ENCODE measurements at regions not wholly inside any gene's neighbourhood (a gene's known extent, or its start where the extent isn't known, plus 50 kb on each side); places are given as distances from the start of the nearest gene placed in this dataset.

DNA sequence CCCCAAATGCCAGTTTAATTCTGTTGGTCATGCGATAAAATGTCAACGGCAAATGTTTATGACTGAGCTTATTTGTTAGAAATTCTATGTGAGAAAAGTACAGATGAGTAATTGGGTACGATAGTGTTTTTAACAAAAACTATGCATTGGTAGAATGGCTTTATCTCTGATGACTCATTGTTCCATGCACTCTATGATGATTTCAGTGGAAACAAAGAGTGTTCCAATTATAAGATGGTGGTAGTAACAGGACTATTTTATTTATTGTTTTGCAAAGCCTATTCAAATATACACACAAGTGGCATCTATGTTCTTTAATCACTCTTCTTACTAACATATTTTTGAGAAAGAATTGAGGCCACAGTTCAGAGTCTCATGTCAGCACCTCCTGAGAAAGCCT lies 353.7 kb upstream of the IRX2 start (continued):
- TF ChIP-seq CHD7 (IDR thresholded peaks at IDR 0.05; ENCODE audit: insufficient replicate concordance, low read length) (no peak), SIRT6 (IDR thresholded peaks at IDR 0.05; ENCODE audit: low read length) (no peak), TCF12 (IDR thresholded peaks at IDR 0.05; ENCODE audit: low read depth, low read length) (no peak), RXRA (IDR thresholded peaks at IDR 0.05; ENCODE audit: insufficient read depth, low read depth, low read length) (no peak), SIN3A (conservative IDR thresholded peaks at IDR 0.05 in 1 of 2, IDR thresholded peaks at IDR 0.05 in 1 of 2; ENCODE audit: low read depth in 1 of 2, low read length in 2 of 2) (no peak), YY1 (IDR thresholded peaks at IDR 0.05; ENCODE audit: low read depth, low read length) (no peak)
